AG20443 (cell line): ENCODE measurements at regions not wholly inside any gene's neighbourhood (a gene's known extent, or its start where the extent isn't known, plus 50 kb on each side); places are given as distances from the start of the nearest gene placed in this dataset.

Experiments used
- DNase-seq: peaks from one replicate; pipeline ENCODE4 v3.0.0; 2012; ENCODE audit warnings: low spot score, mixed read lengths

- DNase-seq: no peak
These were observed 890.9 kb downstream of the VRK1 start for GRCh38 chr14:97687944-97688630.

- no peak for DNase-seq
These were observed 891.6 kb downstream of the VRK1 start for GRCh38 chr14:97688631-97689336.

GRCh38 chr14:97692084-97692483 is 894.9 kb downstream of the VRK1 start:
- DNase-seq: no peak

GRCh38 chr14:97695456-97695981 is 898.3 kb downstream of the VRK1 start:
- no peak for DNase-seq

GRCh38 chr14:97697772-97698171 is 900.6 kb downstream of the VRK1 start:
- DNase-seq: no peak

- no peak for DNase-seq
These were observed 901.8 kb downstream of the VRK1 start for GRCh38 chr14:97699026-97699425.

- no peak for DNase-seq
These were observed 906.0 kb downstream of the VRK1 start for GRCh38 chr14:97703006-97703760.

- DNase-seq: no peak
These were observed 907.2 kb downstream of the VRK1 start for GRCh38 chr14:97704316-97704885.

GRCh38 chr14:97705107-97705506 is 907.9 kb downstream of the VRK1 start:
- DNase-seq: no peak

GRCh38 chr14:97705976-97706375 is 908.8 kb downstream of the VRK1 start:
- DNase-seq: no peak

- no peak for DNase-seq
These were observed 909.6 kb downstream of the VRK1 start for GRCh38 chr14:97706819-97707218.

- no peak for DNase-seq
These were observed 910.4 kb downstream of the VRK1 start for GRCh38 chr14:97707603-97708002.

- no peak for DNase-seq
These were observed 912.4 kb downstream of the VRK1 start for GRCh38 chr14:97709552-97709951.

- DNase-seq: no peak
These were observed 913.5 kb downstream of the VRK1 start for GRCh38 chr14:97710726-97711125.

GRCh38 chr14:97712471-97712870 is 915.3 kb downstream of the VRK1 start:
- DNase-seq: no peak

GRCh38 chr14:97713023-97713422 is 915.8 kb downstream of the VRK1 start:
- no peak for DNase-seq

GRCh38 chr14:97718886-97719442 is 921.8 kb downstream of the VRK1 start:
- DNase-seq: no peak

- no peak for DNase-seq
These were observed 922.7 kb downstream of the VRK1 start for GRCh38 chr14:97719931-97720330.

GRCh38 chr14:97723351-97723750 is 926.2 kb downstream of the VRK1 start:
- no peak for DNase-seq

GRCh38 chr14:97723819-97724218 is 926.6 kb downstream of the VRK1 start:
- no peak for DNase-seq

- no peak for DNase-seq
These were observed 927.1 kb downstream of the VRK1 start for GRCh38 chr14:97724265-97724731.

- DNase-seq: no peak
These were observed 929.5 kb downstream of the VRK1 start for GRCh38 chr14:97726676-97727075.
